Right lobe of liver (tissue), 4 donors: ENCODE measurements at regions not wholly inside any gene's neighbourhood (a gene's known extent, or its start where the extent isn't known, plus 50 kb on each side); places are given as distances from the start of the nearest gene placed in this dataset.

ENCODE experiments used
- CTCF ChIP-seq, 4 donors: fragments of 200-600 bp in 3 of 4; fragments of 450-650 bp in 1 of 4; IDR thresholded peaks; one replicate each; pipeline versions ENCODE4 v1.5.1 to v1.8.0; 2016 to 2022; ENCODE audit warnings: antibody characterized with exemption in 4 of 4, mild to moderate bottlenecking in 2 of 4
- POLR2A ChIP-seq: fragments of 450-650 bp; IDR thresholded peaks from one replicate; pipeline ENCODE4 v1.6.1; 2017; ENCODE audit warnings: antibody characterized with exemption, mild to moderate bottlenecking
- donor health status: DM: no; HTN: no; CAD: no.
- donor health status: DM: no; HTN: no; CAD: no.
- donor health status: DM: no; HTN: yes; CAD: no.

GRCh38 chr16:51045186-51045585 is 105.9 kb downstream of the SALL1 start:
- TF ChIP-seq CTCF (IDR thresholded peaks at IDR 0.05) (no peak), POLR2A (no peak)
